Mammary epithelial cell (primary cell): ENCODE measurements at regions not wholly inside any gene's neighbourhood (a gene's known extent, or its start where the extent isn't known, plus 50 kb on each side); places are given as distances from the start of the nearest gene placed in this dataset.

Experiments used
- CTCF ChIP-seq, 2 donors: IDR thresholded peaks in 1 of 2; conservative IDR thresholded peaks in 1 of 2; 2 replicates each; pipeline ENCODE4 v1.5.1; 2011 to 2012; ENCODE audit warnings: inconsistent platforms in 2 of 2, low read length in 2 of 2, mild to moderate bottlenecking in 2 of 2, control low read depth in 1 of 2, low read depth in 1 of 2; ENCODE audit not compliant: insufficient read depth in 1 of 2; ENCODE audit errors: extremely low read depth in 1 of 2
- EZH2 ChIP-seq: IDR thresholded peaks from 2 replicates; pipeline ENCODE4 v1.6.1; 2012; ENCODE audit warnings: low read length, inconsistent platforms, borderline replicate concordance

GRCh38 chr5:74294231-74294705, 346.3 kb downstream of the ENC1 start:
- TF ChIP-seq CTCF (conservative IDR thresholded peaks at IDR 0.05 in 1 of 2, IDR thresholded peaks at IDR 0.05 in 1 of 2; ENCODE audit: extremely low read depth in 1 of 2, insufficient read depth in 1 of 2, low read depth in 1 of 2, low read length in 2 of 2) = no peak
- TF ChIP-seq EZH2 = no peak
